Stimulated activated CD4-positive, alpha-beta T cell treated with anti-CD3 and anti-CD28 coated beads, Interleukin-4, amount 100 ng/mL, for 4 hours (primary cell): ENCODE measurements at regions not wholly inside any gene's neighbourhood (a gene's known extent, or its start where the extent isn't known, plus 50 kb on each side); places are given as distances from the start of the nearest gene placed in this dataset.
A peak's percentile ranks its signal among the peaks of the same experiment; 100 is the strongest.

ENCODE experiments used
- DNase-seq, 2 experiments: peaks; one replicate each; pipeline ENCODE4 v3.0.0-alpha.2; 2020

GRCh38 chrX:38856670-38857265 is 55.5 kb downstream of the MID1IP1 start:
- no peak for DNase-seq

DNA sequence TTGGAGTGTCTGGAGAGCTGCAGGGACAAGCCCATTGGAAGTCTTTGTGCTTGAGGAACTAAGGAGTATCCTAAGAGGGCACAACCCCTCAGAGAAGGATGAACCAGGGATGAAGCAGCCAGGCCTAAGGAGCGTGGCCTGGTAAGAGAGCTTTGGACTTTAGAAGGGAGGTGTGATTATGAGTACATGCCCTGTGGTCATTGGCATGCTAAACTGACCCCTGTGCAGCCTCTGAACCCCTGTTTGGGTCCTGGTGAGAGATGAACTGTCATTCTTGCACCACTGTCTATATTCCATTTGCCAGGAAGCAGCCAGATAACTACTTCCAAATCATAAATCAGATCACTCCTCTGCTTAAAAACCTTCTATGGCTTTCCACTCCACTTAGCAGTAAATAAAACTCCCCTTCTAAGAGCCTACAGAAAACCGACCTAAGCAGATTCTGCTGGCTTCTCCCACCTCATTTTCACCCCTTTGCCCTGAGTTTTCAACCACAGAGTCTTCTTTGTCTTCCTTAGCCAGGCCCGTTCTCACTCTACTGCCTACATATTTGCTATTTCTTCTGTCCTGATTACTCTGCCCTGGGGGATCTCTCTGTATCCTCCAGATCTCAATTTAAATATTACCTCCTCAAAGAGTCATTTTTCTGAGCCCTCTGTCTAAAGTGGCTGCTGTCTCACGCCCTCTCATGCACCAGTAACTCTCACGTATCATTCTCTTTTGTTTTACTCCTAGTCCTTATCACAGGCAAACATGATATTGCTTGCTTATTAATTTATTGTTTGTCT is 56.7 kb downstream of the MID1IP1 start:
- no peak for DNase-seq

DNA sequence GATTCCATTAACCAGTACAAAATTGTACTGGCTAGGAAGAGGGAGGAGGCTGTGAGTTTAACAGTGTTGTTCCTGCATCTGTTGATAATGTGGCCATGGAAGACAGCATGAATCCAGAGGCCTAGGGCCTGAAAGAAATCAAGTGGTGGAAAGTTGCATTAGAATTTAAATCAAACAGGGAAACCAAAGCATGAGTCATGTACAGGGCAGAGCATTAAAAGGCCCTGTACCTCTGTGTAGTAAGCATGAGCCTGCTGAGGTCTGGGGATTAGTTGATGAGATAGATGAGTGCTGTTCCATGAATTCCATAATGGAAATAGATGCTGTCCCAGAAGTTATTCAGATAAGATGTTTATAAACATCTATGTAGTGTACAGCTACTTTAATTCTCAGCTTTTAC is 58.3 kb downstream of the MID1IP1 start:
- no peak for DNase-seq

- DNase-seq: peak; percentile 2 to 3
These were observed 59.1 kb downstream of the MID1IP1 start for GRCh38 chrX:38860106-38861013.

DNA sequence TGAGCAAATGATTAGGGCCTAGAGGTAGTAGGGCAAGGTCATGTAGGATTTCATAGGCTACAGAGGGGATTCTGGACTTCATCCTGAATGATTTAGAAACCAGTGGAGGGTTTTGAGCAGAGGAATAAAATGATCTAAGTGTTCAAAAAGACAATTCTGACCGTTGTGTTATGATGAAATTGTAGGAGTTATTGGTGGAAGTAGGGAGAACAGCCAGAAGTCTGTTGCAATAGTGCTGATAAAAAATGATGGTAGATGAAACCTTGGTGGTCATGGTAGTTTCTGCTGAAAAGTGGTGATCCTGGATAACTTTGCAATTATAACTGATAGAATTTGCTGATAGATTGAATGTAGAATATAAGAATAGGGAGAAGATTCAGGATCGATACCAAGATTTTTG is 60.2 kb downstream of the MID1IP1 start:
- DNase-seq: no peak

DNA sequence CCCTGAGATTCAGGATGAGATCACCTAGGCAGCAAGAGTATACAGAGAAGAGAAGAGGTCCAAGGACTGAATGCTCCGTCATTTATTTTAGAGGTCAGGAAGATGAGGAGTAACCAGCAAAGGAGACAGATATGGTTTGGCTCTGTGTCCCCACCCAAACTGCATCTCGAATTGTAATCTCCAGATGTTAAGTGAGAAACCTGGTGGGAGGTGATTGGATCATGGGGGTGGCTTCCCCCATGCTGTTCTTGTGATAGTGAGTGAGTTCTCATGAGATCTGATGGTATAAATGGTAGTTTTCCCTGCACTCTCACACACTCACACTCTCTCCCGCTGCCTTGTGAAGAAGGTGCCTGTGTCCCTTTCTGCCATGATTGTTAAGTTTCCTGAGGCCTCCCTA is 60.8 kb downstream of the MID1IP1 start:
- no peak for DNase-seq

GRCh38 chrX:38864165-38864564 is 62.9 kb downstream of the MID1IP1 start:
- DNase-seq: no peak

DNA sequence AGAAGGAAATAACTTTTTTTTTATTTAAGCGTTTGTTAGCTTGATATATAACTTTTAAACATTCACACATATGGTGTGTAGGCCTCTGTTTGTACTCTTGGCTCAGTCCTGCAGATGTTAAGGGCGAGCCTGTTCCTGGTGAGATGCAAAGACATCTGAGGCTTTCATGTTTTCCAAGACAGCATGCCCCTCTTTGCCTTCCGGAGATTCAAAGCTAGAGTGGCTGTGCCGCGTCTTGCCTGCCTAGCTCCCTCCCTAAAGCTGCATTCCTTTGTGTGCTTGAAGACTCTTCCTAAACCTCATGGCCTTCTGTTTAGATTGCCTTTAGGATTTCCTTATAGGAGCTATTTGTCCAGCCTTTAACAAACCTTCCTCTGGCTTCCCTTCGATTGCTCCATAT is 67.1 kb downstream of the MID1IP1 start:
- DNase-seq: no peak

DNA sequence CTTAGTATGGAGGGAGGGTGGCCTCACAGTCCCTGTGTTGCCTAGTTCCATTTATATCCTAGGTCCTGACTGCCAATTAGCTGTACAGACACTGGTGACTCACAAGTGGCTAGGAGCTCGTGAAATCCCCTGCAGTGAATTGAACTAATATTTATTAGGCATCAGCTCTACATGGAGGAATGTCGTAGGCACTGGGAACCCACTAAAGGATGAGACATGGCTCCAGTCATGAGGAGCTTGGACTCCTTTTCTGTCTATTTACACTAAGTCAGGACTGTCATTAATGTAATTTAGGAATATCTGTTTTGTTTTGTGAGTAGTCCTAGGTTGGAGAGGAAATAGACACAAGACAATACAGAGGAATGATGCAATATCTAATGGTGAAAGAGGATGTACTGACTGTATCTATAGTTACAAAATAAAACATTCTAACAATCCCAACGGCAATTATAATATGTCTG is 67.7 kb downstream of the MID1IP1 start:
- DNase-seq: no peak

DNA sequence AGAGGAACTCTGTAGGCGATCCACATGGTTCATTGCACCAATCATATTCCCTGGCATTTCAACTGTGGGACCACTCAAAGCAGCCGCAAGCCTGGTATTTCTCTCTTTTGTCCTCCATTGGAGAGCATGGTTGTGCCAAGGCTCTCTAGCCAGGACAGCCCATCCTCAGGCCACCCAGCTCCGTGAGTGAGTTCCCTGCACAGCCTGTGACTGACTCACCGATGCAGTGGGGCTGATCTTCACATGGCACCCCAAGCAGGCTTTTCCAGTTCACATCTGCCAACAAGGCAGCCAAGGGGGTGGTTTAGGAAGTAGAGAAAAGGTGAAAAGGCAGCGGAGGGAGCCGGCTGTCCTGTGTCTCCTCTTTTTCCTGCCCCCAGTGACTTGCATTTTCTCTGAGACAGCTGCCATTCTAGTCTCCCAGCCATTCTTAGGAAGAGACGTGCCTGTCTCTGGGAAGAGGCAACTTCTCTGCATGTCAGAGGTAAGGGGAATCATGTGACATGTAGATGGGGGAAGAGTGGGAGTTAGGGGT is 69.2 kb downstream of the MID1IP1 start:
- no peak for DNase-seq

GRCh38 chrX:38871129-38872029 is 70.1 kb downstream of the MID1IP1 start:
- no peak for DNase-seq

DNA sequence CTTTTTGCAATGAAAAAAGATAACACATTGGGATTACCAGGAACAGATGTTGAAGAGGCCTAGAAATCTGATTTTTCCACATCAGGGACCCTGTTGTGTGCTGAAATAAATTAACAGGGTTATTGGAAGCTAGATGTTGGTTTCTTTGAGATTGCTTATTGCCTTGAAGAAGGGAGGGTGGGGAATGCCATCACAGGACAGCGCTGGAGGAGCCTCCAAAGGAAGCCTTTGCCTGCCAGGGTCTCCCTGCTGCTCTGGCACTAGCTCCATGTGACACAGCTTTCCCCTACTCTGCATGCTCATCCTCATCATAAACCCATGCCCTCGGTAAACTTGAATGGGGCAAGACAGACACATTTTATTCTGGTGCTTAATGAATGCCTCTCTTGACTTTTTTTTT is 76.1 kb downstream of the MID1IP1 start:
- DNase-seq: no peak

GRCh38 chrX:38878641-38879340 is 77.5 kb downstream of the MID1IP1 start:
- no peak for DNase-seq

- DNase-seq: no peak
These were observed 78.5 kb downstream of the MID1IP1 start for GRCh38 chrX:38879631-38880220.

DNA sequence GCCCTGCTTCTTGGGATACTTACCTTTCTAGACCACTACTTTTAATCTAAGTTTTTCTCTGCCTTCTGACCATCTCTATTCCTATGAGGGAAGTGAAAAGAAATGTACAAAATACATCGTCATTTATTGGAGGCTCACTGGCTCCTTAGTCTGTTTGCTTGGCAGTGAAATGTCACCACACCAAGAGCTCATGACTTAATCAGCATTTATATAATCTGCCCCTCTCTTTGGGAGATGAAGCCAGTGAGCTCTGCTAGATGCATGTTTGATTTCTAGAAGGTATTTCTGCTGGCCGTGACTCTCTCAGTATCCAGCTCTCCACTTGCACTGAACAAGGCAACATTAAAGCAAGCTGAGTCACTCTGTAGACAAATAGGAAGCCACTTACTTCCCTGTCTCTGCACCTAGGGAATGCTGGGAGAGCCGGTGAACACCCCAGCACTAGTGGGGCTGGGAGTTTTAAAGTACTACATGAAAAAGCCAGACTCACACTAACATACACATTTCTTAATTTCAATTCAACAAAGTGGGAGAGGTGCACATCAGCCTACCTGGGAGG is 79.1 kb downstream of the MID1IP1 start:
- no peak for DNase-seq

GRCh38 chrX:38881066-38881465 is 79.8 kb downstream of the MID1IP1 start:
- DNase-seq: no peak

GRCh38 chrX:38881727-38882126 is 80.5 kb downstream of the MID1IP1 start:
- DNase-seq: no peak

- DNase-seq: no peak
These were observed 81.8 kb downstream of the MID1IP1 start for GRCh38 chrX:38882894-38883626.

DNA sequence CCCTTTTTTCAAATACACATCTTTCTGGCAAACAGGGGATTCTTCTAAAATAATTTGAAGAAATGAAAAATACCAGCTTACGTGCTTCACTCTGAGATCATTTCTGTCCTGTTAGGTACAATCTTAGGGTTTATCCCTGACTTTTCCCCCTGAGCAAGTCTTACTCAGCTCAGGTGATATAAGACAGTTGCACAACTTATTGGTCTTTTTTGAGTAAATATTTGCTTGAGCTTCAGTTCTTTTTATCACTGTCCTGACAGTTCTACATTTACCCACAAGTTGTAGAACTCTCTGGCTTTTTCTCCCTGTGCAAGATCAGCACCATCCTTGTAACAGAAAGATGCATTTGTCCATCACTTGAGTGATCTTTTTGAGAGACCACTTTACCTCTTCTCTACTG is 84.9 kb downstream of the MID1IP1 start:
- DNase-seq: no peak

DNA sequence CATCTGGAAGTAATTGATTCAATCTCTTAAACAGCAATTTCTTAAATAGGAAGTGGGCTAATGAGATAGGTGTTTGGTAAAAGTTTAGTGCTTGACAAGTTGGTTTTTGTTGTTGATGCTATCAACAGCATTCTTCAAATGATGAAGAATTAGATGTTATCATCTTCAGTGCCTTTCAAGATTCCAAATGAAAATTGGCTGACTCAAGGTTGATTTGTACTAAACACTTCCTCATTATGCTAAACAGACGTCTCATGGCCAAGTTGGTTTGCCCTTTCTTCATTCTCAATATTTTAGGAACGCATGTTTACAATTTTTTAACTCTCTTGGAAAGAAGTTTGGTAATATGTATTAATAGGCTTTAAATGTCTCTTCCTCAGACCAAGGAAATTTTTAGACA is 86.0 kb downstream of the MID1IP1 start:
- DNase-seq: no peak
